ENCODE measurements at regions not wholly inside any gene's neighbourhood (a gene's known extent, or its start where the extent isn't known, plus 50 kb on each side); places are given as distances from the start of the nearest gene placed in this dataset.

- TF ChIP-seq EZH2phosphoT487 (IDR thresholded peaks at IDR 0.05; ENCODE audit: borderline replicate concordance, low read length) = no peak
- no peak for TF ChIP-seq CTCF (conservative IDR thresholded peaks at IDR 0.05; ENCODE audit: low read depth, low read length)
- TF ChIP-seq EZH2 (IDR thresholded peaks at IDR 0.05; ENCODE audit: low read length, unreplicated experiment) = no peak
Measured at GRCh38 chr3:82217571-82217970, 456.1 kb upstream of the GBE1 start.

Data from PC-3 (cell line).